Stimulated activated naive CD8-positive, alpha-beta T cell treated with anti-CD3 and anti-CD28 coated beads, Interleukin-15, Interleukin-2, amounts not matched to agents 100 ng/mL and 50 ng/mL, for 24 hours (primary cell): ENCODE measurements at regions not wholly inside any gene's neighbourhood (a gene's known extent, or its start where the extent isn't known, plus 50 kb on each side); places are given as distances from the start of the nearest gene placed in this dataset.

Experiments
- H3K27ac Mint-ChIP-seq: one replicate; pipeline ENCODE4 v1.8.0; 2021; ENCODE audit warnings: mild to moderate bottlenecking, mixed read lengths
- H3K27me3 Mint-ChIP-seq: one replicate; pipeline ENCODE4 v1.8.0; 2021; ENCODE audit warnings: mixed read lengths
- H3K36me3 Mint-ChIP-seq: one replicate; pipeline ENCODE4 v1.8.0; 2021; ENCODE audit warnings: low read depth, mixed read lengths
- H3K4me1 Mint-ChIP-seq: one replicate; pipeline ENCODE4 v1.8.0; 2021; ENCODE audit warnings: low read depth, mixed read lengths
- H3K4me3 Mint-ChIP-seq: one replicate; pipeline ENCODE4 v1.8.0; 2021; ENCODE audit warnings: mild to moderate bottlenecking, mixed read lengths
- H3K9me3 Mint-ChIP-seq: one replicate; pipeline ENCODE4 v1.8.0; 2021; ENCODE audit warnings: mixed read lengths

- Mint-ChIP-seq H3K4me1 (peaks cover 32% of the 10 kb centered on the region), H3K27ac (no peak overlapping the region), H3K4me3 (no peak overlapping the region), H3K9me3 (no peaks in the 10 kb centered on the region), H3K36me3 (no peaks in the 10 kb centered on the region), H3K27me3 (no peaks in the 10 kb centered on the region)
Observed at GRCh38 chr2:37827911-37828511, 97.1 kb upstream of the RMDN2 start.

GRCh38 chr2:37829202-37829601 lies 95.9 kb upstream of the RMDN2 start:
- Mint-ChIP-seq H3K4me3 (no peak overlapping the region), H3K27ac (no peak overlapping the region)

GRCh38 chr2:37829616-37830395 lies 95.3 kb upstream of the RMDN2 start:
- H3K4me1 Mint-ChIP-seq, result peaks cover 39% of the 10 kb centered on the region
- no peaks in the 10 kb centered on the region for H3K36me3 Mint-ChIP-seq
- no peaks in the 10 kb centered on the region for H3K9me3 Mint-ChIP-seq
- no peak overlapping the region for H3K27ac Mint-ChIP-seq
- H3K27me3 Mint-ChIP-seq, result no peaks in the 10 kb centered on the region
- H3K4me3 Mint-ChIP-seq, result no peak overlapping the region

More at GRCh38 chr2:37829202-37829601, 95.9 kb upstream of the RMDN2 start:
- H3K4me1 Mint-ChIP-seq, result peaks cover 33% of the 10 kb centered on the region
- no peaks in the 10 kb centered on the region for H3K9me3 Mint-ChIP-seq
- H3K27me3 Mint-ChIP-seq, result no peaks in the 10 kb centered on the region
- no peaks in the 10 kb centered on the region for H3K36me3 Mint-ChIP-seq

- Mint-ChIP-seq H3K27ac (no peak overlapping the region), H3K9me3 (no peaks in the 10 kb centered on the region), H3K4me3 (no peak overlapping the region), H3K27me3 (no peaks in the 10 kb centered on the region), H3K36me3 (no peaks in the 10 kb centered on the region), H3K4me1 (peaks cover 40% of the 10 kb centered on the region)
Observed at GRCh38 chr2:37830636-37831035, 94.5 kb upstream of the RMDN2 start.

- Mint-ChIP-seq H3K27me3 (no peaks in the 10 kb centered on the region), H3K4me1 (peaks cover 40% of the 10 kb centered on the region), H3K9me3 (no peaks in the 10 kb centered on the region), H3K27ac (no peak overlapping the region), H3K36me3 (no peaks in the 10 kb centered on the region), H3K4me3 (no peak overlapping the region)
Observed at GRCh38 chr2:37831081-37831780, 93.9 kb upstream of the RMDN2 start.

- no peaks in the 10 kb centered on the region for H3K27me3 Mint-ChIP-seq
- peak overlapping the region; percentile 86 for H3K27ac Mint-ChIP-seq
- no peaks in the 10 kb centered on the region for H3K36me3 Mint-ChIP-seq
- H3K4me3 Mint-ChIP-seq, result no peak overlapping the region
- peaks cover 48% of the 10 kb centered on the region for H3K4me1 Mint-ChIP-seq
- H3K9me3 Mint-ChIP-seq, result no peaks in the 10 kb centered on the region
Observed at GRCh38 chr2:37832590-37833197, 92.4 kb upstream of the RMDN2 start.

GRCh38 chr2:37833423-37833822 lies 91.7 kb upstream of the RMDN2 start:
- H3K27me3 Mint-ChIP-seq, result peaks cover 4% of the 10 kb centered on the region
- H3K9me3 Mint-ChIP-seq, result no peaks in the 10 kb centered on the region
- H3K36me3 Mint-ChIP-seq, result no peaks in the 10 kb centered on the region
- H3K27ac Mint-ChIP-seq, result peak overlapping the region; percentile 86
- peaks cover 47% of the 10 kb centered on the region for H3K4me1 Mint-ChIP-seq
- no peak overlapping the region for H3K4me3 Mint-ChIP-seq

GRCh38 chr2:37836270-37836669 lies 88.8 kb upstream of the RMDN2 start:
- Mint-ChIP-seq H3K4me3 (no peak overlapping the region), H3K4me1 (peaks cover 35% of the 10 kb centered on the region), H3K27ac (no peak overlapping the region), H3K36me3 (no peaks in the 10 kb centered on the region), H3K9me3 (no peaks in the 10 kb centered on the region), H3K27me3 (peaks cover 4% of the 10 kb centered on the region)

- Mint-ChIP-seq H3K4me1 (peaks cover 35% of the 10 kb centered on the region), H3K36me3 (no peaks in the 10 kb centered on the region), H3K27me3 (peaks cover 8% of the 10 kb centered on the region), H3K9me3 (no peaks in the 10 kb centered on the region), H3K27ac (peak overlapping the region; percentile 4), H3K4me3 (no peak overlapping the region)
Observed at GRCh38 chr2:37836711-37837110, 88.4 kb upstream of the RMDN2 start.

- Mint-ChIP-seq H3K27ac (no peak overlapping the region), H3K4me1 (peaks cover 30% of the 10 kb centered on the region), H3K36me3 (no peaks in the 10 kb centered on the region), H3K9me3 (no peaks in the 10 kb centered on the region), H3K4me3 (no peak overlapping the region), H3K27me3 (peaks cover 11% of the 10 kb centered on the region)
Observed at GRCh38 chr2:37837628-37838328, 87.3 kb upstream of the RMDN2 start.

- H3K4me3 Mint-ChIP-seq, result no peak overlapping the region
- H3K4me1 Mint-ChIP-seq, result peaks cover 21% of the 10 kb centered on the region
- H3K36me3 Mint-ChIP-seq, result no peaks in the 10 kb centered on the region
- no peaks in the 10 kb centered on the region for H3K9me3 Mint-ChIP-seq
- H3K27ac Mint-ChIP-seq, result no peak overlapping the region
- H3K27me3 Mint-ChIP-seq, result peaks cover 13% of the 10 kb centered on the region
Observed at GRCh38 chr2:37838541-37839167, 86.4 kb upstream of the RMDN2 start.

- H3K9me3 Mint-ChIP-seq, result no peaks in the 10 kb centered on the region
- no peak overlapping the region for H3K4me3 Mint-ChIP-seq
- no peak overlapping the region for H3K27ac Mint-ChIP-seq
- H3K4me1 Mint-ChIP-seq, result peaks cover 8% of the 10 kb centered on the region
- no peaks in the 10 kb centered on the region for H3K36me3 Mint-ChIP-seq
- peaks cover 13% of the 10 kb centered on the region for H3K27me3 Mint-ChIP-seq
Observed at GRCh38 chr2:37839991-37840390, 85.1 kb upstream of the RMDN2 start.

- H3K36me3 Mint-ChIP-seq, result no peaks in the 10 kb centered on the region
- H3K4me3 Mint-ChIP-seq, result no peak overlapping the region
- peaks cover 11% of the 10 kb centered on the region for H3K27me3 Mint-ChIP-seq
- H3K9me3 Mint-ChIP-seq, result no peaks in the 10 kb centered on the region
- H3K4me1 Mint-ChIP-seq, result no peaks in the 10 kb centered on the region
- no peak overlapping the region for H3K27ac Mint-ChIP-seq
Observed at GRCh38 chr2:37842732-37843440, 82.2 kb upstream of the RMDN2 start.

- H3K4me1 Mint-ChIP-seq, result no peaks in the 10 kb centered on the region
Observed at GRCh38 chr2:37843556-37843955, 81.5 kb upstream of the RMDN2 start.

More at GRCh38 chr2:37843556-37843955, 81.5 kb upstream of the RMDN2 start:
- Mint-ChIP-seq H3K9me3 (no peaks in the 10 kb centered on the region), H3K27ac (no peak overlapping the region), H3K4me3 (no peak overlapping the region), H3K36me3 (no peaks in the 10 kb centered on the region), H3K27me3 (peaks cover 8% of the 10 kb centered on the region)
